ENCODE measurements at regions not wholly inside any gene's neighbourhood (a gene's known extent, or its start where the extent isn't known, plus 50 kb on each side); places are given as distances from the start of the nearest gene placed in this dataset.
"Not testable (repeated sequence)": the region's sequence is repeated elsewhere in the genome, so short reads cannot be mapped to it uniquely, and the experiment has no call there.

- H3K27ac ChIP-seq = peak overlapping the region; percentile 11
- TF ChIP-seq CTCF (conservative IDR thresholded peaks at IDR 0.05) (no peak), ZFX (IDR thresholded peaks at IDR 0.05) (no peak)
Observed at GRCh38 chr6:3915076-3915791, 66.1 kb downstream of the FAM50B start.

DNA sequence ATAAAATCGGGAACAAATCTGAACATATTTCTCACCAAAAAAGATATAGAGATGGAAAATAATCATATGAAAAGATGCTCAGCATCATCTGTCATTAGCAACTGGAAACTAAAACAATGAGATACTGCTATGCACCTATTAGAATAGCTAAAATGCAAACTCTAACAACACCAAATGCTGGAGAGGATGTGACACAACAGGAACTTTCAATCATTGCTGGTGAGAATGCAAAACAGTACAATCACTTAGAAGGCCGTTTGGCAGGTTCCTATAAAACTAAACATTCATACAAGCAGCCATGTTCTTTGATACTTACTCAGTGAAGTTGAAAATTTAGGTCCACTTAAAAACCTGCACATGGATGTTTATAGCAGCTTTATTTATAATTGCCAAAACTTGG lies 67.0 kb downstream of the FAM50B start:
- no peak overlapping the region for H3K27ac ChIP-seq
- TF ChIP-seq ZFX (IDR thresholded peaks at IDR 0.05) (no peak), CTCF (conservative IDR thresholded peaks at IDR 0.05) (no peak)

GRCh38 chr6:3916749-3917148 lies 67.6 kb downstream of the FAM50B start:
- H3K27ac ChIP-seq = not testable (repeated sequence)

DNA sequence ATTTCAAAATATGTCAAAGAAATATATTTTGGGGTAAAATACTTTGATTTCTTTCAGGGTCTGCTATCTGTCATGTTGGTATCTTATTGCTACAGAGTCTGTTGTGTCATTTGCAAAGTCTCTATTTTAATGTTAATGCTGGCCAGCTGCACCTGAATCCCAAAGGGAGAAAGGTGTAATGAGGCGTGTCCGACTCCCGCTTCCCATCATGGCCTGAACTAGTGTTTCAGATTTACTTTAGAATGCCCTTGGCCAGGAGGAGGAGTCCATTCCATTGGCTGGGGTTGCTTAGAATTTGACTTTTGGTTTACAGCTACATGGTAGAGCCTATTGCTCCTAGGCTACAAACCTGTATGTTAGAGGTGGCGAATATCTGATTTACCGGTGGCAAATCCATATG lies 69.3 kb downstream of the FAM50B start:
- H3K27ac ChIP-seq = no peak overlapping the region
- TF ChIP-seq ZFX (IDR thresholded peaks at IDR 0.05) = no peak
- no peak for TF ChIP-seq CTCF (conservative IDR thresholded peaks at IDR 0.05)

- no peak for TF ChIP-seq CTCF (conservative IDR thresholded peaks at IDR 0.05)
- no peak for TF ChIP-seq ZFX (IDR thresholded peaks at IDR 0.05)
- no peak overlapping the region for H3K27ac ChIP-seq
Observed at GRCh38 chr6:3919130-3919628, 70.0 kb downstream of the FAM50B start.

DNA sequence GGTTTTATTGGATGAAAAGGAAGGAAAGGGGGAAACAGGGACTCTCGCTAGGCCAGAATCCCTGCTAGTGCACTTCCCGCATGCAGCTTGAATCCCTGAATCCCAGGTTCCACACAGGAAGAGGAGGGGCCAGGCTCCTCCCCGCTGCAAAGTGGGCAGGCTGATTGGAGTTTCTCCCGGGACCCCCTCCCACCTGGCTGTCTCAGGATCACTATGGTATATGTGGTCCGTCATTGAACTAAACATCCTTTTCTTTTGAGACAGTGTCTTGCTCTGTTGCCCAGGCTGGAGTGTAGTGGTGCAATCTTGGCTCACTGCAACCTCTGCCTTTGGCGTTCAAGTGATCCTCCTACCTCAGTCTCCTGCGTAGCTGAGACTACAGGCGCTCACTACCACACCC lies 70.7 kb downstream of the FAM50B start:
- H3K27ac ChIP-seq = no peak overlapping the region

DNA sequence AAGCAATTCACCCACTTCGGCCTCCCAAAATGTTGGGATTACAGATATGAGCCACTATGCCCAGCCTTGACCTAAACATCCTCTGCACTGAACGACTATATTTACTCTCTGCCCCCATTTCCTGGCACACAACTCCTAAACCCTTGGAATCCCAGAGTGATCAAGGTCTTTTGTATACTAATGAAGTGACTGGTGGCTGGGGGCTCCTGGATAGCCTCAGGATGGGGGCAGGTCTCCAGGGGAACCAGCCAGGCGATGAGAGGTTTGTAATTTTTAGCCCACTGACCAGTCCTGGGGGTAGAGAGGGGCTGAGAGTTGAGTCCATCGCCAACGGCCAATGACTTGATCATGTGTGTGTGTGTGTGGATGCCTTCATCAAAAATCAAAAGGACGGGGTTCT lies 71.1 kb downstream of the FAM50B start:
- H3K27ac ChIP-seq = no peak overlapping the region
- no peak for TF ChIP-seq ZFX (IDR thresholded peaks at IDR 0.05)
- no peak for TF ChIP-seq CTCF (conservative IDR thresholded peaks at IDR 0.05)

More for the DNA sequence above, 70.7 kb downstream of the FAM50B start:
- TF ChIP-seq CTCF (conservative IDR thresholded peaks at IDR 0.05) = no peak
- no peak for TF ChIP-seq ZFX (IDR thresholded peaks at IDR 0.05)

- TF ChIP-seq ZFX (IDR thresholded peaks at IDR 0.05) (no peak), CTCF (conservative IDR thresholded peaks at IDR 0.05) (no peak)
- H3K27ac ChIP-seq = no peak overlapping the region
Observed at GRCh38 chr6:3921663-3922062, 72.5 kb downstream of the FAM50B start.

DNA sequence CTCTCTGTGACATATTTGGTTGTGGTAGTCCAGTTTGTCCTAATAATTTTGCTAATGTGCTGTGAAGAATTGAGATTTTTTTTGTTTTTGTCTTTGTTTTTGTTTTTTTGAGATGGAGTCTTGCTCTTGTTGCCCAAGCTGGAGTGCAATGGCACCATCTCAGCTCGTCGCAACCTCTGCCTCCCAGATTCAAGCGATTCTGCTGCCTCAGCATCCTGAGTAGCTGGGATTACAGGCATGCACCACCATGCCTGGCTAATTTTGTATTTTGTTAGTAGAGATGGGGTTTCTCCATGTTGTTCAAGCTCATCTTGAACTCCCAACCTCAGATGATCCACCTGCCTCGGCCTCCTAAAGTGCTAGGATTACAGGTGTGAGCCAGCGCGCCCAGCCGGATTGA lies 73.4 kb downstream of the FAM50B start:
- not testable (repeated sequence) for H3K27ac ChIP-seq

- H3K27ac ChIP-seq = not testable (repeated sequence)
Observed at GRCh38 chr6:3925223-3926149, 76.3 kb downstream of the FAM50B start.

All from C4-2B (cell line).